ENCODE measurements at regions not wholly inside any gene's neighbourhood (a gene's known extent, or its start where the extent isn't known, plus 50 kb on each side); places are given as distances from the start of the nearest gene placed in this dataset.

GRCh38 chr12:59389968-59390576 lies 205.8 kb upstream of the SLC16A7 start:
- TF ChIP-seq RAD21 (IDR thresholded peaks at IDR 0.05; ENCODE audit: low read depth) (no peak), EGR1 (IDR thresholded peaks at IDR 0.05) (no peak), ZBTB7A (IDR thresholded peaks at IDR 0.05; ENCODE audit: low read depth) (no peak), EP300 (IDR thresholded peaks at IDR 0.05; ENCODE audit: borderline replicate concordance) (no peak), TAF1 (IDR thresholded peaks at IDR 0.05; ENCODE audit: low read depth) (no peak), NFIC (IDR thresholded peaks at IDR 0.05) (no peak), CREB1 (IDR thresholded peaks at IDR 0.05; ENCODE audit: low read depth) (no peak), TCF12 (IDR thresholded peaks at IDR 0.05; ENCODE audit: low read depth) (no peak), REST (IDR thresholded peaks at IDR 0.05; ENCODE audit: low read depth) (no peak), FOXM1 (IDR thresholded peaks at IDR 0.05; ENCODE audit: borderline replicate concordance, low read depth) (no peak)
- TF ChIP-seq, protein P1, sequence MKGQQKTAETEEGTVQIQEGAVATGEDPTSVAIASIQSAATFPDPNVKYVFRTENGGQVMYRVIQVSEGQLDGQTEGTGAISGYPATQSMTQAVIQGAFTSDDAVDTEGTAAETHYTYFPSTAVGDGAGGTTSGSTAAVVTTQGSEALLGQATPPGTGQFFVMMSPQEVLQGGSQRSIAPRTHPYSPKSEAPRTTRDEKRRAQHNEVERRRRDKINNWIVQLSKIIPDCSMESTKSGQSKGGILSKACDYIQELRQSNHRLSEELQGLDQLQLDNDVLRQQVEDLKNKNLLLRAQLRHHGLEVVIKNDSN (IDR thresholded peaks at IDR 0.05) = no peak

- no peak for TF ChIP-seq NFIC (IDR thresholded peaks at IDR 0.05)
- TF ChIP-seq, protein P2, sequence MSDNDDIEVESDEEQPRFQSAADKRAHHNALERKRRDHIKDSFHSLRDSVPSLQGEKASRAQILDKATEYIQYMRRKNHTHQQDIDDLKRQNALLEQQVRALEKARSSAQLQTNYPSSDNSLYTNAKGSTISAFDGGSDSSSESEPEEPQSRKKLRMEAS (IDR thresholded peaks at IDR 0.05) = no peak
- no peak for TF ChIP-seq ZBTB7A (IDR thresholded peaks at IDR 0.05; ENCODE audit: low read depth)
- TF ChIP-seq EP300 (IDR thresholded peaks at IDR 0.05; ENCODE audit: borderline replicate concordance) = no peak
- no peak for TF ChIP-seq CEBPB (IDR thresholded peaks at IDR 0.05)
- TF ChIP-seq TCF12 (IDR thresholded peaks at IDR 0.05; ENCODE audit: low read depth) = no peak
- no peak for TF ChIP-seq TEAD4 (IDR thresholded peaks at IDR 0.05)
- TF ChIP-seq FOXM1 (IDR thresholded peaks at IDR 0.05; ENCODE audit: borderline replicate concordance, low read depth) = no peak
- no peak for TF ChIP-seq EGR1 (IDR thresholded peaks at IDR 0.05)
- TF ChIP-seq YY1 (IDR thresholded peaks at IDR 0.05; ENCODE audit: low read depth) = no peak
- no peak for TF ChIP-seq TAF1 (IDR thresholded peaks at IDR 0.05; ENCODE audit: low read depth)
- no peak for TF ChIP-seq REST (IDR thresholded peaks at IDR 0.05; ENCODE audit: low read depth)
- TF ChIP-seq, protein P1 (IDR thresholded peaks at IDR 0.05) = no peak
- TF ChIP-seq RAD21 (IDR thresholded peaks at IDR 0.05; ENCODE audit: low read depth) = no peak
- TF ChIP-seq CREB1 (IDR thresholded peaks at IDR 0.05; ENCODE audit: low read depth) = no peak
Measured at GRCh38 chr12:59388694-59389093, 207.1 kb upstream of the SLC16A7 start.

- TF ChIP-seq YY1 (IDR thresholded peaks at IDR 0.05; ENCODE audit: low read depth) (no peak), EGR1 (IDR thresholded peaks at IDR 0.05) (no peak), RAD21 (IDR thresholded peaks at IDR 0.05; ENCODE audit: low read depth) (no peak), NFIC (IDR thresholded peaks at IDR 0.05) (no peak), CREB1 (IDR thresholded peaks at IDR 0.05; ENCODE audit: low read depth) (no peak), CEBPB (IDR thresholded peaks at IDR 0.05) (no peak), TEAD4 (IDR thresholded peaks at IDR 0.05) (no peak), TAF1 (IDR thresholded peaks at IDR 0.05; ENCODE audit: low read depth) (no peak), TCF12 (IDR thresholded peaks at IDR 0.05; ENCODE audit: low read depth) (no peak)
- TF ChIP-seq, protein P1 (IDR thresholded peaks at IDR 0.05) = no peak
Measured at GRCh38 chr12:59388176-59388575, 207.7 kb upstream of the SLC16A7 start.

DNA sequence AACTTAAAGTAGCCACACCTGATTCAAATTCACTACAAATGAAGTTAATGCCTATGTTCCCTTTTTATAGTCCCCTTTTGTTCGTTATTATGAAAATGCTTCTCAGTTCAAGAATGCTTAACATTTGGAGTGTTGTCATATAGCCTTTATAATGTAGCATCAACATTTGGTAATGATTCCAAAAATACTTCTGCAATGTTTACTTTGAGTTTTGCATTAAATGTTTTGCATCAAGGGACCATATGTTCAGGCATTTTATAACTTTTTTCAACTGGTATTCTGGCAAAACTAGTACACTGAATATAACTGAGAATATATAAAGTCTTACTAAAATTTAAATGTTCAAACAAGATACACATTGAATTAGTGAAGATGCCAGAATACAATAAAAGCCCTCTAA lies 209.6 kb upstream of the SLC16A7 start:
- TF ChIP-seq RAD21 (IDR thresholded peaks at IDR 0.05; ENCODE audit: low read depth) (no peak), EP300 (IDR thresholded peaks at IDR 0.05; ENCODE audit: borderline replicate concordance) (no peak), CEBPB (IDR thresholded peaks at IDR 0.05) (no peak), TEAD4 (IDR thresholded peaks at IDR 0.05) (no peak), EGR1 (IDR thresholded peaks at IDR 0.05) (no peak), TAF1 (IDR thresholded peaks at IDR 0.05; ENCODE audit: low read depth) (no peak), FOXM1 (IDR thresholded peaks at IDR 0.05; ENCODE audit: borderline replicate concordance, low read depth) (no peak), ZBTB7A (IDR thresholded peaks at IDR 0.05; ENCODE audit: low read depth) (no peak), TCF12 (IDR thresholded peaks at IDR 0.05; ENCODE audit: low read depth) (no peak), CREB1 (IDR thresholded peaks at IDR 0.05; ENCODE audit: low read depth) (no peak)
- TF ChIP-seq, protein P1 (IDR thresholded peaks at IDR 0.05) = no peak
- TF ChIP-seq, protein P2 (IDR thresholded peaks at IDR 0.05) = no peak
